ENCODE measurements at regions not wholly inside any gene's neighbourhood (a gene's known extent, or its start where the extent isn't known, plus 50 kb on each side); places are given as distances from the start of the nearest gene placed in this dataset.

GRCh38 chr22:47633111-47633510 is 870.7 kb downstream of the TBC1D22A start:
- no peak overlapping the region for H3K4me3 ChIP-seq (ENCODE audit: control insufficient read depth, low read depth, low read length)
- no peak for TF ChIP-seq CTCF (IDR thresholded peaks at IDR 0.05; ENCODE audit: control insufficient read depth, insufficient read depth, low read depth, low read length, missing control alignments)
- DNase-seq (ENCODE audit: low read depth), result no peak

- H3K4me3 ChIP-seq (ENCODE audit: control insufficient read depth, low read depth, low read length), result no peak overlapping the region
- no peak for DNase-seq (ENCODE audit: low read depth)
- TF ChIP-seq CTCF (IDR thresholded peaks at IDR 0.05; ENCODE audit: control insufficient read depth, insufficient read depth, low read depth, low read length, missing control alignments), result no peak
These were observed 870.3 kb downstream of the TBC1D22A start for GRCh38 chr22:47632701-47633100.

- H3K4me3 ChIP-seq (ENCODE audit: control insufficient read depth, low read depth, low read length), result no peak overlapping the region
- TF ChIP-seq CTCF (IDR thresholded peaks at IDR 0.05; ENCODE audit: control insufficient read depth, insufficient read depth, low read depth, low read length, missing control alignments), result no peak
- DNase-seq (ENCODE audit: low read depth), result no peak
These were observed 869.2 kb downstream of the TBC1D22A start for GRCh38 chr22:47631571-47632102.

- H3K4me3 ChIP-seq (ENCODE audit: control insufficient read depth, low read depth, low read length), result no peak overlapping the region
- TF ChIP-seq CTCF (IDR thresholded peaks at IDR 0.05; ENCODE audit: control insufficient read depth, insufficient read depth, low read depth, low read length, missing control alignments), result no peak
- DNase-seq (ENCODE audit: low read depth), result no peak
These were observed 868.5 kb downstream of the TBC1D22A start for GRCh38 chr22:47630741-47631534.

GRCh38 chr22:47629791-47630655 is 867.6 kb downstream of the TBC1D22A start:
- H3K4me3 ChIP-seq (ENCODE audit: control insufficient read depth, low read depth, low read length), result no peak overlapping the region
- DNase-seq (ENCODE audit: low read depth), result no peak
- no peak for TF ChIP-seq CTCF (IDR thresholded peaks at IDR 0.05; ENCODE audit: control insufficient read depth, insufficient read depth, low read depth, low read length, missing control alignments)

- no peak overlapping the region for H3K4me3 ChIP-seq (ENCODE audit: control insufficient read depth, low read depth, low read length)
- TF ChIP-seq CTCF (IDR thresholded peaks at IDR 0.05; ENCODE audit: control insufficient read depth, insufficient read depth, low read depth, low read length, missing control alignments), result no peak
- no peak for DNase-seq (ENCODE audit: low read depth)
These were observed 866.8 kb downstream of the TBC1D22A start for GRCh38 chr22:47629273-47629711.

All from AG09309 (cell line).